EL (cell line): ENCODE measurements at regions not wholly inside any gene's neighbourhood (a gene's known extent, or its start where the extent isn't known, plus 50 kb on each side); places are given as distances from the start of the nearest gene placed in this dataset.
A peak's percentile ranks its signal among the peaks of the same experiment; 100 is the strongest.

Source experiments
- DNase-seq: peaks from one replicate; pipeline ENCODE4 v3.0.0-alpha.2; 2016

DNA sequence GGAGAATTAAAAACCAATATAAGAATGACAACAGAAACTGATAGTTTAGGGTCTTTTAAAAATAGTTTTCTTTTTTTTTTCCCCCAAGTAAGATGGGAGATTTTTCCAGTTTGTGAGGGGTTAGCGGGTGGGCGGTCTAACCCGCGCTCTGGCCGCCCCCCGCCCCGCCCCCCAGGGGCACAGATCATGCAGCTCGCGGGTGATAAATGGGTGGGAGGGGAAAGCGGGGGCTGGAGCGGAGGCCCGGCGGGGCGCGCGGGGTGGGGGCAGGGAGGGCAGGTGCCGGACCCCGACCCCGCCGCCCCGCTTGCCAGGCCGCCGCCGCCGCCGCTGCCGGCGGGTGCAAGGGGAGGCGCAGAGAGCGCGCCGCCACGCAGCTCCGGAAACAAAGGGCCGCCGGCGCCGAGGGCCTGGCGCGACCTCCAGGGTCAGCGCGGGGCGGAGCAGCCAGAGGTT is 60.1 kb upstream of the GSE1 start:
- DNase-seq = no peak

DNA sequence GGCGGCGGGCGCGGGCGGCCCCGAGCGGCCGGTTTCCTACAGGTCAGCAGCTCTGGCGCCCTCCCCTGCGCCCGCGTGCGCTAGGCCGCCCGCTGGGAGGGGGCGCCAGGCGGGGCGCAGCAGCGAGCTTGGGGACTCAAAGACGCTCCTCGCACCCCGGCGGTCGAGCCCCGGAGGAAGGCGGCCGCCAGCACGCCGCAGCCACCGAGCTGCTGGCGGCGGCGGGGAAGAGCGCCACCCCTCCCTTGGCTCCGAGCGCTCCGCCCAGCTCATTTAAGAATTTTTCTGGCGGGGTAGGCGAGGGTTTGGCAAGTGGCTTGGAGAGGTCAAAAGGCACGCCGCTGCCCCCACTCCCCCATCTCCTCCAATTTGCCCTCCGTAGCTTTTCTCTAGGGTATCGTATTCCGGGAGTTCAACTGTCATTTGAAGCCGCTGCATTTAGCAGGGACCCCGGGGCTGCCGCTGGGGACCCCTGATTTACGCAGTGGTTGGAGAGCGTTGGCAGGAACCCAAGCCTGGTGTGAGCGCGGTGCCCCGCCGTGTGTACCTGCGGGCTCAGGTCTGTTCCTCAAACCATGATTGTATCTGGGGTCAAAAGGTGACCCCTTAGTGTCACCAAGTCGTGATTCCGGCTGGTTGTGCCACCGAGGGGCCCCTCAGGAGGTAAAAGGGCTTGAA is 59.5 kb upstream of the GSE1 start:
- peak; percentile 73 for DNase-seq

- DNase-seq = peak; percentile 92
Measured at GRCh38 chr16:85554114-85554888, 58.8 kb upstream of the GSE1 start.

- peak; percentile 82 for DNase-seq
Measured at GRCh38 chr16:85554889-85555718, 58.0 kb upstream of the GSE1 start.

DNA sequence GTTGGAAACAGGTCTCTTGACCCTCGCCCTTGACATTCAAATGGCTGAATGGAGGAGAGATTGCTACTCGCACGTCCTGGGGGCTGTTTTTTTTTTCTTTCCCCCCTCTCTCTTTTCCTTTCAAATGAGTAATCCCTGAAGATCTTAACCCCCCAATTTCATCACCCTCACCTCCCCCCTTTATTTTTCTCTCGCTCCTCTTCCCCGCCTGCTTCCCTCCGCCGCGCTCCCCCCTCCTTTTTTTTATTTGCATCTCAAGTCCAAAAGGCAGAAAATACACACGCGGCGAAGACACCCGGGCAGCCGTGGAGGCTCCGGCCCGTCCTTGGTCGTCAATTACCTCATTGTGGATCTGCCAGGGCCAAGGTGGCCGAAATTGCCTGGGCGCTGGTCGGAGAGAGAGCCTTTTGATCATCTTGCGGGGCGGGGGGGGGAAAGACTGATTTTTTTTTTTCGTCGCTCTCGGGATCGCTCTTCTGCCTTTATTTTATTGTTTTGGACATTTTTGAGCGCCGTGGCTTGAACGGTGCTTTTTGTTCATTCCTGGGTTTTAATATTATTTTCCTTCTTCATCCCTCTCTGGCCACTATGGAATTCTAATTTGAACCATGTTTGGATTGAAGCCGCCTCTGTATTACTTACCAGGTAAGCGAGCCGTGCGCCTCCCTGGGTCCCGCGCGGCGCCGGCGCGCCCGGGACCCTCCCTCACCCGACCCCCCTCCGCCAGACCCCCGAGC is 57.2 kb upstream of the GSE1 start:
- peak; percentile 55 for DNase-seq

- peak; percentile 58 for DNase-seq
Measured at GRCh38 chr16:85556456-85557082, 56.6 kb upstream of the GSE1 start.

GRCh38 chr16:85557083-85557970 is 55.8 kb upstream of the GSE1 start:
- peak; percentile 29 for DNase-seq

- no peak for DNase-seq
Measured at GRCh38 chr16:85557971-85558657, 55.0 kb upstream of the GSE1 start.

- no peak for DNase-seq
Measured at GRCh38 chr16:85560932-85561247, 52.2 kb upstream of the GSE1 start.

GRCh38 chr16:85561248-85562092 is 51.7 kb upstream of the GSE1 start:
- DNase-seq = no peak

GRCh38 chr16:85562093-85562786 is 50.9 kb upstream of the GSE1 start:
- DNase-seq = no peak

DNA sequence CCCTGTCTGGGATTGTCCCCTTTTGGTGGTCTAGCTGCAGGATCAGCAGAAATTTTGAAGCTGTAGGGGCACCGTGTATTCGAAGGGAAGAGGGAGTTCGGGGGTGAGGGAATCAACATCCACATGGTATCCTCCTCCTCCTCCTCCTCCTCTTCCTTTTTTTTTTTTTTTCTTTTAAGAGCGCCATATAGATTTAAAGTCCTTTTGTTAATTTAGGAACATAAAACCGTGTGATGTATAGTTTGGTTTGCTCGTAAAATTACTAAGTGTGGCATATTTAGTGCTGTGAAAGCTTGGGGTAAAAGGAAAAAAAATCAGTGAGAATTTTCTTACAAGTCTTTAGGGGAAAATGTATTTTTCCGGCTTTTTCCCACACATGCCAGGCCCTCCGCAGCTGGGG is 50.1 kb upstream of the GSE1 start:
- DNase-seq = no peak
